ENCODE measurements at regions not wholly inside any gene's neighbourhood (a gene's known extent, or its start where the extent isn't known, plus 50 kb on each side); places are given as distances from the start of the nearest gene placed in this dataset.

- no peak for DNase-seq
Measured at GRCh38 chr11:80898910-80899309, 1458.1 kb upstream of the TENM4 start.

- DNase-seq, result no peak
Measured at GRCh38 chr11:80886684-80887083, 1445.9 kb upstream of the TENM4 start.

- DNase-seq, result no peak
Measured at GRCh38 chr11:80873310-80873999, 1432.6 kb upstream of the TENM4 start.

GRCh38 chr11:80872116-80872728 is 1431.4 kb upstream of the TENM4 start:
- no peak for DNase-seq

- DNase-seq, result no peak
Measured at GRCh38 chr11:80868831-80869230, 1428.0 kb upstream of the TENM4 start.

GRCh38 chr11:80862011-80862410 is 1421.2 kb upstream of the TENM4 start:
- DNase-seq, result no peak

GRCh38 chr11:80861193-80861592 is 1420.4 kb upstream of the TENM4 start:
- DNase-seq, result no peak

- DNase-seq, result no peak
Measured at GRCh38 chr11:80860632-80861031, 1419.8 kb upstream of the TENM4 start.

GRCh38 chr11:80856066-80856465 is 1415.2 kb upstream of the TENM4 start:
- DNase-seq, result no peak

GRCh38 chr11:80855426-80855825 is 1414.6 kb upstream of the TENM4 start:
- DNase-seq, result no peak

- no peak for DNase-seq
Measured at GRCh38 chr11:80849253-80849652, 1408.4 kb upstream of the TENM4 start.

GRCh38 chr11:80846979-80847378 is 1406.1 kb upstream of the TENM4 start:
- no peak for DNase-seq

- DNase-seq, result no peak
Measured at GRCh38 chr11:80846442-80846841, 1405.6 kb upstream of the TENM4 start.

GRCh38 chr11:80844110-80844819 is 1403.4 kb upstream of the TENM4 start:
- DNase-seq, result no peak

GRCh38 chr11:80843266-80843974 is 1402.6 kb upstream of the TENM4 start:
- no peak for DNase-seq

- DNase-seq, result no peak
Measured at GRCh38 chr11:80842246-80842645, 1401.4 kb upstream of the TENM4 start.

GRCh38 chr11:80841675-80842074 is 1400.8 kb upstream of the TENM4 start:
- DNase-seq, result no peak

GRCh38 chr11:80838153-80838552 is 1397.3 kb upstream of the TENM4 start:
- no peak for DNase-seq

GRCh38 chr11:80837051-80837450 is 1396.2 kb upstream of the TENM4 start:
- DNase-seq, result no peak

- no peak for DNase-seq
Measured at GRCh38 chr11:80831374-80831773, 1390.5 kb upstream of the TENM4 start.

- DNase-seq, result no peak
Measured at GRCh38 chr11:80827781-80828180, 1387.0 kb upstream of the TENM4 start.

GRCh38 chr11:80826808-80827207 is 1386.0 kb upstream of the TENM4 start:
- DNase-seq, result no peak

GRCh38 chr11:80822308-80822707 is 1381.5 kb upstream of the TENM4 start:
- DNase-seq, result no peak

- no peak for DNase-seq
Measured at GRCh38 chr11:80819271-80819670, 1378.4 kb upstream of the TENM4 start.
